H54 (cell line): ENCODE measurements at regions not wholly inside any gene's neighbourhood (a gene's known extent, or its start where the extent isn't known, plus 50 kb on each side); places are given as distances from the start of the nearest gene placed in this dataset.

Source experiments
- DNase-seq: peaks from one replicate; pipeline ENCODE4 v3.0.0; 2011; ENCODE audit warnings: low spot score, mixed read lengths; ENCODE audit not compliant: insufficient read length
- FAIRE-seq: peaks from 3 replicates; lab custom pipeline; 2011; peaks lifted over from hg19 to GRCh38; lab: Jason Lieb, UNC
- POLR2A ChIP-seq: IDR thresholded peaks from 2 replicates; pipeline ENCODE4 v1.6.1; 2011; ENCODE audit warnings: low read depth, mild to moderate bottlenecking, low read length

GRCh38 chr10:3248526-3249306 is 76.1 kb upstream of the PITRM1 start:
- FAIRE-seq, result no peak

GRCh38 chr10:3245395-3245794 is 72.8 kb upstream of the PITRM1 start:
- TF ChIP-seq POLR2A, result no peak
- no peak for FAIRE-seq
- no peak for DNase-seq

More at GRCh38 chr10:3248526-3249306, 76.1 kb upstream of the PITRM1 start:
- TF ChIP-seq POLR2A, result no peak
- DNase-seq, result peak; percentile 54

- FAIRE-seq, result no peak
- no peak for TF ChIP-seq POLR2A
Observed at GRCh38 chr10:3241967-3242650, 69.5 kb upstream of the PITRM1 start.

GRCh38 chr10:3241274-3241921 is 68.8 kb upstream of the PITRM1 start:
- DNase-seq, result no peak
- FAIRE-seq, result no peak
- no peak for TF ChIP-seq POLR2A

More at GRCh38 chr10:3241967-3242650, 69.5 kb upstream of the PITRM1 start:
- DNase-seq, result no peak

- FAIRE-seq (no peak), DNase-seq (no peak)
- TF ChIP-seq POLR2A, result no peak
Observed at GRCh38 chr10:3239920-3240894, 67.6 kb upstream of the PITRM1 start.

- no peak for TF ChIP-seq POLR2A
- FAIRE-seq, result no peak
- DNase-seq, result peak; percentile 42
Observed at GRCh38 chr10:3239066-3239919, 66.7 kb upstream of the PITRM1 start.

GRCh38 chr10:3238115-3238871 is 65.7 kb upstream of the PITRM1 start:
- FAIRE-seq (no peak), DNase-seq (no peak)
- TF ChIP-seq POLR2A, result no peak

GRCh38 chr10:3237530-3237929 is 64.9 kb upstream of the PITRM1 start:
- DNase-seq (no peak), FAIRE-seq (no peak)
- no peak for TF ChIP-seq POLR2A

- no peak for DNase-seq
- no peak for FAIRE-seq
- TF ChIP-seq POLR2A, result no peak
Observed at GRCh38 chr10:3236644-3237404, 64.2 kb upstream of the PITRM1 start.

GRCh38 chr10:3235996-3236510 is 63.5 kb upstream of the PITRM1 start:
- FAIRE-seq (no peak), DNase-seq (no peak)
- no peak for TF ChIP-seq POLR2A

GRCh38 chr10:3235395-3235794 is 62.8 kb upstream of the PITRM1 start:
- DNase-seq, result no peak
- no peak for TF ChIP-seq POLR2A
- FAIRE-seq, result no peak
